GM12878 (cell line): ENCODE measurements at regions not wholly inside any gene's neighbourhood (a gene's known extent, or its start where the extent isn't known, plus 50 kb on each side); places are given as distances from the start of the nearest gene placed in this dataset.
A peak's percentile ranks its signal among the peaks of the same experiment; 100 is the strongest.

Source experiments
- ATAC-seq: fragments of 200-7000 bp; cut with Tn5 transposase; 3 replicates; pipeline ENCODE4 v1.9.1; 2020; ENCODE audit warnings: mild to moderate bottlenecking, moderate library complexity
- BruUV-seq: library from RNA; stranded (reverse); fragments of 400-500 nt; replicated peaks from 2 replicates; lab custom pipeline; 2021; lab: Mats Ljungman, UMichigan
- CTCF ChIA-PET: fragments of 300-600 bp; sonication (Branson Sonifier 250); formaldehyde crosslinking; extraction: SDS; loops from one replicate; lab custom pipeline; 2021; ENCODE audit warnings: inconsistent platforms; lab: Yijun Ruan, JAX
- POLR2A ChIA-PET: fragments of 350-600 bp; formaldehyde crosslinking; extraction: SDS; loops from one replicate; lab custom pipeline; 2021; ENCODE audit warnings: inconsistent platforms; lab: Charles Lee
- RAD21 ChIA-PET: fragments of 300-600 bp; sonication (Branson Sonifier 250); formaldehyde crosslinking; loops from one replicate; lab custom pipeline; 2023; ENCODE audit warnings: antibody characterized with exemption; ENCODE audit not compliant: unreplicated experiment; lab: Charles Lee
- SMC1A ChIA-PET: fragments of 300-600 bp; sonication (Branson Sonifier 250); formaldehyde crosslinking; loops from one replicate; lab custom pipeline; 2023; ENCODE audit not compliant: unreplicated experiment, uncharacterized antibody; lab: Charles Lee
- DNase-seq: peaks from one replicate; pipeline ENCODE4 v3.0.0-alpha.2; 2011; ENCODE audit warnings: low read depth, low spot score
- FAIRE-seq: peaks from 3 replicates; lab custom pipeline; 2011; peaks lifted over from hg19 to GRCh38; lab: Jason Lieb, UNC
- H2AFZ ChIP-seq: 2 replicates; pipeline ENCODE4 v1.6.0; 2011; ENCODE audit warnings: low read depth, low read length, control low read depth; ENCODE audit not compliant: control insufficient read depth
- H3K27ac ChIP-seq: 2 replicates; pipeline ENCODE4 v1.5.1; 2011; ENCODE audit warnings: control low read depth; ENCODE audit not compliant: control insufficient read depth, insufficient read depth
- H3K27me3 ChIP-seq, 2 experiments: replicated peaks in 1 of 2; 2 replicates each; pipeline versions ENCODE4 v1.6.0 to v1.6.1; 2011; ENCODE audit warnings: low read length in 1 of 2; ENCODE audit not compliant: control insufficient read depth in 2 of 2, insufficient read depth in 2 of 2
- H3K36me3 ChIP-seq, 2 experiments: 2 replicates each; pipeline ENCODE4 v1.5.1; 2011; ENCODE audit warnings: low read length in 1 of 2; ENCODE audit not compliant: control insufficient read depth in 2 of 2, insufficient read depth in 2 of 2
- H3K4me1 ChIP-seq: 2 replicates; pipeline ENCODE4 v1.6.1; 2011; ENCODE audit warnings: mild to moderate bottlenecking, low read length, moderate library complexity, mixed read lengths; ENCODE audit not compliant: control insufficient read depth, insufficient read depth
- H3K4me2 ChIP-seq: 2 replicates; pipeline ENCODE4 v1.6.0; 2011; ENCODE audit warnings: control low read depth; ENCODE audit not compliant: control insufficient read depth, insufficient read depth
- H3K4me3 ChIP-seq: fragments of 200-600 bp; sonication (generic); 2 replicates; pipeline ENCODE4 v1.5.1; 2016
- H3K79me2 ChIP-seq: 2 replicates; pipeline ENCODE4 v1.6.0; 2011; ENCODE audit warnings: low read length; ENCODE audit not compliant: control insufficient read depth, insufficient read depth
- H3K9ac ChIP-seq: 2 replicates; pipeline ENCODE4 v1.8.0; 2011; ENCODE audit warnings: low read length, control low read depth, mixed read lengths; ENCODE audit not compliant: control insufficient read depth, insufficient read depth
- H3K9me3 ChIP-seq: replicated peaks from 3 replicates; pipeline ENCODE4 v1.5.1; 2011; ENCODE audit warnings: mild to moderate bottlenecking, low read length; ENCODE audit not compliant: control insufficient read depth, insufficient read depth
- H4K20me1 ChIP-seq: 2 replicates; pipeline ENCODE4 v1.6.0; 2011; ENCODE audit not compliant: control insufficient read depth, insufficient read depth
- CHD2 ChIP-seq: IDR thresholded peaks from 2 replicates; pipeline ENCODE4 v1.6.1; 2011; ENCODE audit warnings: low read depth, low read length, improper control_type of control experiment, borderline replicate concordance
- EED ChIP-seq: sonication (generic); IDR thresholded peaks from 2 replicates; pipeline ENCODE4 v1.6.1; 2016; ENCODE audit warnings: antibody characterized with exemption, low read depth
- ELK1 ChIP-seq: IDR thresholded peaks from 2 replicates; pipeline ENCODE4 v1.6.1; 2012; ENCODE audit warnings: low read depth, low read length, improper control_type of control experiment
- EP300 ChIP-seq, 2 experiments: fragments of 150-350 bp in 1 of 2; IDR thresholded peaks; 2 replicates each; pipeline ENCODE4 v1.6.1; 2011 to 2012; ENCODE audit warnings: low read depth in 2 of 2, low read length in 2 of 2, borderline replicate concordance in 1 of 2, improper control_type of control experiment in 1 of 2, inconsistent platforms in 1 of 2; ENCODE audit not compliant: control insufficient read depth in 1 of 2
- IRF3 ChIP-seq: fragments of 450-650 bp; IDR thresholded peaks from 2 replicates; pipeline ENCODE4 v1.6.1; 2014; ENCODE audit warnings: mild to moderate bottlenecking
- MAX ChIP-seq: IDR thresholded peaks from 2 replicates; pipeline ENCODE4 v1.6.1; 2012; ENCODE audit warnings: low read depth, low read length, improper control_type of control experiment
- MYC ChIP-seq: IDR thresholded peaks from 2 replicates; pipeline ENCODE4 v1.6.1; 2011; ENCODE audit warnings: mild to moderate bottlenecking, low read length, moderate library complexity, inconsistent platforms; ENCODE audit not compliant: insufficient read depth, insufficient replicate concordance, insufficient read length, severe bottlenecking
- NR2F1 ChIP-seq: fragments of 450-650 bp; conservative IDR thresholded peaks from 2 replicates; pipeline ENCODE4 v1.6.1; 2017; ENCODE audit warnings: mild to moderate bottlenecking
- NRF1 ChIP-seq: conservative IDR thresholded peaks from 2 replicates; pipeline ENCODE4 v1.6.1; 2011; ENCODE audit warnings: mild to moderate bottlenecking, low read depth, low read length, improper control_type of control experiment
- PKNOX1 ChIP-seq: fragments of 450-650 bp; IDR thresholded peaks from 2 replicates; pipeline ENCODE4 v1.6.1; 2016; ENCODE audit warnings: mild to moderate bottlenecking
- RAD51 ChIP-seq: fragments of 450-650 bp; IDR thresholded peaks from 2 replicates; pipeline ENCODE4 v1.6.1; 2016; ENCODE audit warnings: moderate library complexity, mild to moderate bottlenecking, inconsistent platforms
- SMARCA5 ChIP-seq: fragments of 450-650 bp; IDR thresholded peaks from 2 replicates; pipeline ENCODE4 v1.6.1; 2017; ENCODE audit warnings: mild to moderate bottlenecking
- STAT1 ChIP-seq: fragments of 450-650 bp; conservative IDR thresholded peaks from 2 replicates; pipeline ENCODE4 v1.6.1; 2014; ENCODE audit warnings: antibody characterized with exemption, mild to moderate bottlenecking
- STAT3 ChIP-seq: IDR thresholded peaks from 2 replicates; pipeline ENCODE4 v1.6.1; 2011; ENCODE audit warnings: low read depth, low read length, improper control_type of control experiment
- TCF3 ChIP-seq: IDR thresholded peaks from 2 replicates; pipeline ENCODE4 v1.6.1; 2012; ENCODE audit warnings: low read depth, mild to moderate bottlenecking, low read length, borderline replicate concordance; ENCODE audit not compliant: insufficient read depth
- ZNF592 ChIP-seq: fragments of 450-650 bp; IDR thresholded peaks from 2 replicates; pipeline ENCODE4 v1.6.1; 2017; ENCODE audit warnings: mild to moderate bottlenecking, moderate library complexity
- WGBS: methylation state at CpG from one replicate; pipeline ENCODE4 v1.1.6; 2016; ENCODE audit warnings: low lambda C conversion rate; ENCODE audit not compliant: insufficient replicate concordance, insufficient coverage; ENCODE audit errors: missing lambda C conversion rate; 5-methylcytosine and 5-hydroxymethylcytosine counted together
- in situ Hi-C: fragments of 300-500 bp; cut with MboI; formaldehyde crosslinking; loops from 9 replicates; pipeline ENCODE4 v1.14.3; 2018; ENCODE audit warnings: mixed read lengths
- intact Hi-C: fragments of 100-400 bp; cut with micrococcal nuclease; formaldehyde crosslinking; loops from one replicate; pipeline ENCODE4 v1.14.2; 2022; ENCODE audit not compliant: unreplicated experiment

GRCh38 chr17:27976331-27976730 is 66.1 kb upstream of the NLK start:
- peak overlapping the region; percentile 39; the same call in 1 of the 2 replicates for H2AFZ ChIP-seq
- no peaks in the 10 kb centered on the region for H4K20me1 ChIP-seq
- in situ Hi-C loops, result no loop called here
- ChIA-PET SMC1A (interaction anchor here (1.0 to 3.9 kb wide), 12 partner anchors 10 to 168 kb away, joined by 3 to 28 read pairs (median 6); partner anchors contain the start of gene LYRM9), POLR2A (interaction anchor here (1.2 to 3.7 kb wide), 3 partner anchors 9 to 350 kb away, joined by 3 to 16 read pairs (median 4); no protein-coding TSS in a partner anchor), RAD21 (interaction anchor here (0.8 to 4.1 kb wide), 8 partner anchors 9 to 170 kb away, joined by 3 to 25 read pairs (median 6); no protein-coding TSS in a partner anchor), CTCF (interaction anchor here (0.7 to 3.8 kb wide), 3 partner anchors 9 to 213 kb away, joined by 3 to 25 read pairs (median 4); partner anchors contain the start of gene LYRM9)
- WGBS, result 10% methylated on average over 3 of the region's 3 CpGs
- BruUV-seq, result no TSS peak
- DNase-seq, result peak; percentile 47
- no peaks in the 10 kb centered on the region for H3K9me3 ChIP-seq
- H3K27me3 ChIP-seq, result no peaks in the 10 kb centered on the region
- no peak overlapping the region for H3K4me3 ChIP-seq
- no peaks in the 10 kb centered on the region for H3K36me3 ChIP-seq
- peak; percentile 94 for ATAC-seq
- FAIRE-seq, result no peak
- H3K27ac ChIP-seq, result no peak overlapping the region
- H3K9ac ChIP-seq, result no peak overlapping the region
- intact Hi-C loops, result no loop called here
- H3K79me2 ChIP-seq, result no peaks in the 10 kb centered on the region
- H3K4me2 ChIP-seq, result peak overlapping the region; percentile 17; the same call in 1 of the 2 replicates
- peaks cover 23% of the 10 kb centered on the region for H3K4me1 ChIP-seq
- TF ChIP-seq CHD2 (no peak), NRF1 (no peak), MAX (no peak), IRF3 (no peak), STAT3 (no peak), EED (peak; percentile 35; the same call in 1 of the 2 replicates), STAT1 (no peak), SMARCA5 (0 out of 2 replicates have a peak, but pooled peaks have one; percentile 54), TCF3 (no peak), MYC (no peak), PKNOX1 (no peak), ZNF592 (no peak), ELK1 (no peak), EP300 (IDR thresholded peaks at IDR 0.05; ENCODE audit: borderline replicate concordance in 1 of 2, control insufficient read depth in 1 of 2, low read depth in 2 of 2, low read length in 2 of 2) (peak in 1 of 2 experiments; percentile 36; a peak in 1 of 4 replicates), RAD51 (no peak), NR2F1 (peak; percentile 45; the same call in 1 of the 2 replicates)
